DMS 273 (cell line): ENCODE measurements at regions not wholly inside any gene's neighbourhood (a gene's known extent, or its start where the extent isn't known, plus 50 kb on each side); places are given as distances from the start of the nearest gene placed in this dataset.

ENCODE experiments used
- DNase-seq: peaks from one replicate; lab custom pipeline; 2025; ENCODE audit not compliant: unreplicated experiment; lab: John Stamatoyannopoulos, UW

- no peak for DNase-seq
Observed at GRCh38 chr16:6032438-6032837, 934.8 kb upstream of the EEF2KMT start.

- DNase-seq: no peak
Observed at GRCh38 chr16:6031567-6031966, 934.0 kb upstream of the EEF2KMT start.

- no peak for DNase-seq
Observed at GRCh38 chr16:6031102-6031501, 933.5 kb upstream of the EEF2KMT start.

DNA sequence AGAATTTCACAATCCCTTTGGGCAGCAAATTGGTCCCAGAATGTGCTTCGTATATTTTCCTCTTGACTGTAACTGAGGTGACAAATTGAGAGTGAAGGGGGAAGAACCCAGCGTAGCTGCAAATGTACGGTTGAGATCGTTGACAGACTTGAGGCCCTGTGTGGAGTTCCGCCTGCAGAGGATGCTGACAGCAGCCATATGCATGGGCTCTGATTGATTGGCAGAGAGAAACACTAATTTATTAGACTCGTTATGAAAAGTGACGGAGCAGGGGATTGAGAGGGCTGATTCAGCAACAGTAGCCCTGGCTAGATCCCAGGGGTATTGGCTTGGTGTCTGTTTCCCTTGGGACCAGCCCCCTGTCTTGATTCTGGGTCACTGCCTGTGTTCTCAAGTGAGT is 930.1 kb upstream of the EEF2KMT start:
- DNase-seq: no peak

DNA sequence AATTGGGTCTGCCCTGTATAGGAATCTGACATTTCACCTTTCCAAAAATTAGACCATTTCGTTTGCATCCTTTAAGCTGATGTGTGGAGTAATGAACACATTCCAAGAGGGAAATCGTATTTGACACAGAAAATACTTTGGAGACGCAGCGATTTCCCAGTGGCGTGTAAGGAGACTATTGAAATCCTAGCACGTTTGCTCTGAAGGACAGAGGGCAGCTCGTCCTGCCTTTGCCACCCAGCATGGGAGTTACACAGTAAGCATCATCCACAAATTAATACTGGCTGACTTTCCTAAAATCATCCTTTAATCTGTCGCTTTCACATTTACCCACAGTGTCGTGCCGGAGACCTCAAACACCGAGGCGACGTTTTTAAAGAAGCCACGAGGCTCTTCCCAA is 925.9 kb upstream of the EEF2KMT start:
- DNase-seq: no peak

DNA sequence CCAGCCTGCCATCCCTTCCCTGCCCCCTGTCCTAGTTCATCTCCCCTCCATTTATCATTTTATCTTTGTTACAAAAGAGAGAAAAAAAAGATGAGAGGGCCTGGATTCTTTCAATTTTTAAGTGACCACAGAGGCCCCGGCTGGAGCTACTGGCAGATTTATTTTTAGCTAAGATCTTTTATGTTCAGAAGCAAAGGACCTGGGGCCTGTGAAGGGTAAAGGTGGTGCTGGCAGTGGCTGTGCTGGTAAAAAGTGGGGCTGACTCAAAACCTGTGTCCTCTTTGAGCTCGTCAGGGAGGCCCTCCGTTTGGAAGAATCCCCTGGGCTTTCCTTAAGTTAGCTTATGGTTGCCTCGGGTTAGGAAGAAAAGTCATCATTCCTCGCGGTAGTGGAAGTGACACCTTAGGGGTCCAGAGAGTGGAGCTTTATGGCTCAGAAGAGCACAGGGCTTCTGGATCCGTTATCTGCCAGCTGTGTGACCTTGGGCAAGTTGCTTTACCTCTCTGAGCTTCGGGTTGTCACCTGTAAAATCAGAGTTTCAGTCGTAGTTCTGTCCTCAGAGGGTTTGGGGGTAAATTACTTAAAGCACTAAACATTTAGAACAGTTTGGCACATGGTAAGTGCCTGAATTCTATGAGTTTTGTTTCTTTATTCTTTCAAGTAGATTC is 923.8 kb upstream of the EEF2KMT start:
- DNase-seq: no peak

- no peak for DNase-seq
Observed at GRCh38 chr16:6020162-6020985, 922.8 kb upstream of the EEF2KMT start.

GRCh38 chr16:6019490-6019991 is 921.9 kb upstream of the EEF2KMT start:
- DNase-seq: no peak

GRCh38 chr16:6018848-6019489 is 921.4 kb upstream of the EEF2KMT start:
- no peak for DNase-seq

- DNase-seq: peak; percentile 44
Observed at GRCh38 chr16:6016530-6017184, 919.1 kb upstream of the EEF2KMT start.

DNA sequence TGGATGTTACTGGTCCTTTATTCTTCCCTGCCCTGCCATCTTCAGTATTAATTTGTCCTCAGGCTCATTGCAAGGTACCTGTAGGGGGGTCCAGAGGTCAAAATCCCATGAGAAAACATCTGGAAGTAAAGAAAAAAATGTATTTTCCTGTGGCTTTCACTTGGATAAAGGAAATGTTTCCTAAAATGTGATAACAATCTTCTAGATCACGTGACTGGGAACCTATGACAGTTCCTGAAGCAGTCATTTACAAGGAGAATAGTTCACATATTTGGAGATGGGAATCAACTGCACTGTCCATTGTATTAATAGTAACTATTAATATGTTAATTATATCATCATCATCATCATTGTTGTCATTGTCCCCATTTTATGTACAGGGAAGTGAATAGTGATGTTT is 915.1 kb upstream of the EEF2KMT start:
- no peak for DNase-seq

DNA sequence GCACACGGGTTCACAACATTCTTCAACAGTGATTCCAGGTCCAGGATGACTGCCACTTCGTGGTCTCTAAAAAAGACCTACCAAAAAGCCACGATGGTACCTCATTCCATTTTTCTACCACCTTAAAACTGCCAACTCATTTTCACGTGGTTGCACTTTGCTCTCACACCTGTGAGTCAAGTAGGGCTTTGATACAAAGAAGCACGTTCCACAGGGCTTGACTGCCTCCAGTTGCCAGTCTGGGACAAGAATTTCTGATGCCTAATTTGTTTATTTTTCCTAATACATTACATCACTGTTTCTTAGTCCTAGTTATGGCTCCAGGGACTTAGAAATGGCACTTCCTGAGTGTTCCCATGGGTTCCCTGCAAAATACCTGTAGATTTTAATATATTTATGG is 911.6 kb upstream of the EEF2KMT start:
- DNase-seq: no peak

DNA sequence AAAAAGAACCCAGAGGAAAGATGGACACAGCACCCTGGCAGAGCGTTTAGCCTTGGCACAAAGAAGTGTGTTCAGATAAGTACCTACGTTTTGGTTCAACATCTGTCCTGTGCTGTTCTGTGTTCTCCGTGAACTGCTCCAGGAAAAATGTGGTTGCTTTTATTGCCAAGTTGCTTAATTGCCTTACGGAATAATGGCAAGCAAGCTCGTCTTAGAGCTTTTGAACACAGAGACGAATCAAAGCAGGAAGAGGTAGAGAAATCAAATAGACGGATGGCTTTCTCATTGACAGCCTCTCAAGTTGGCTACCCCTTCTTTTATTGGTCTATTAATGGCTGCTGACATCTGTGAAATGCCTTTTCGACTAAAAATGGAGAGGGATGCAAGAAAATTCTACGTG is 911.1 kb upstream of the EEF2KMT start:
- no peak for DNase-seq

GRCh38 chr16:5993356-5993755 is 895.8 kb upstream of the EEF2KMT start:
- DNase-seq: no peak

GRCh38 chr16:5982979-5983378 is 885.4 kb upstream of the EEF2KMT start:
- no peak for DNase-seq

GRCh38 chr16:5979905-5980550 is 882.4 kb upstream of the EEF2KMT start:
- no peak for DNase-seq

DNA sequence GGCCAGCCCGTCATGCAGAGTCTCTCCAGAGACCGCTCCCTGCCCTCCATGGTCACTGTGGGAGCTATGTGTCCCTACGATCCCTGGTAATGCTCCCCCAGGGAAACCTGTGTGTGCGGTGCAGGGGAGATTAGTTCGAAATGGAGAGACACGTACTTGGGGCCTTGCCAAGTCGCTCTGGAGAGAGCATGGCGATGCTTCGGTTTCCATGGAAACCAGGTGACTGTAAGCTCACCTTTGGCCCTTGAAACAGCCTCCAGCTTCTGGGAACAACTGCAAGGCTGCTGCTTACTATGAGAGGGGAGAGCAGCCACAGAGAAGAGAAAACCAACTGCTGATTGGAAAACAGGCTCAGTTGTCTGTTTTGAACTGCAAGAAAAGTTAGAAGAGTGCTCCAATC is 879.7 kb upstream of the EEF2KMT start:
- DNase-seq: no peak

GRCh38 chr16:5972747-5973146 is 875.2 kb upstream of the EEF2KMT start:
- DNase-seq: no peak

GRCh38 chr16:5971924-5972323 is 874.3 kb upstream of the EEF2KMT start:
- no peak for DNase-seq

DNA sequence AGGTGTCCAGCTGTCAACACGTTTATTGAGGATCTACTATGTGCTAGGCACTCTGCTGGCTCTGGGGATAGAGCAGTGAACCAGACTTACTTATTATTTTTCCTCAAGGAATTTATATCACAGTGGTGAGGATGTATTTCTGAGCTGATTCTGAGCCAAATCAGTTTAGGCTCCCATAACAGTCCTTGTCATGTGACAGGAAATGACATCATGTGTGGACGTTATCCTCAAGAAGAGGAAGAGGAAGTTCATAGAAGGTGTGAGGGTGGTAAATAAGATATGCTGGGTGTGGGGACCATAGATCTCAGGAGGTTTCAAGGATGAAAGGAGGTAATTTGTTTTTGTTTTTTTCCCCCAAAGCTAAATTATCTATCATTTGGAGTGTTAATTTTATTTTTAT is 873.5 kb upstream of the EEF2KMT start:
- no peak for DNase-seq

GRCh38 chr16:5966004-5966403 is 868.4 kb upstream of the EEF2KMT start:
- DNase-seq: no peak
